Osteoblast (primary cell): ENCODE measurements at regions not wholly inside any gene's neighbourhood (a gene's known extent, or its start where the extent isn't known, plus 50 kb on each side); places are given as distances from the start of the nearest gene placed in this dataset.

Source experiments
- DNase-seq: peaks from one replicate; pipeline ENCODE4 v3.0.0; 2011; ENCODE audit warnings: low spot score, mixed read lengths; ENCODE audit not compliant: insufficient read length; ENCODE audit errors: missing footprints
- H2AFZ ChIP-seq: 2 replicates; pipeline ENCODE4 v1.6.0; 2011; ENCODE audit warnings: mild to moderate bottlenecking, low read length
- H3K27ac ChIP-seq: 2 replicates; pipeline ENCODE4 v1.5.1; 2011; ENCODE audit warnings: mild to moderate bottlenecking, low read depth, low read length, moderate library complexity
- H3K27me3 ChIP-seq: 2 replicates; pipeline ENCODE4 v1.6.0; 2012; ENCODE audit warnings: mild to moderate bottlenecking, control low read depth, inconsistent platforms, low read length, moderate library complexity; ENCODE audit not compliant: insufficient read depth
- H3K36me3 ChIP-seq: 2 replicates; pipeline ENCODE4 v1.5.1; 2011; ENCODE audit warnings: mild to moderate bottlenecking, low read length, control low read depth, moderate library complexity; ENCODE audit not compliant: insufficient read depth
- H3K4me1 ChIP-seq: 2 replicates; pipeline ENCODE4 v1.5.1; 2011; ENCODE audit warnings: mild to moderate bottlenecking, low read length, control low read depth, moderate library complexity; ENCODE audit not compliant: insufficient read depth
- H3K4me2 ChIP-seq: 2 replicates; pipeline ENCODE4 v1.6.0; 2011; ENCODE audit warnings: mild to moderate bottlenecking, low read length; ENCODE audit not compliant: insufficient read depth
- H3K4me3 ChIP-seq: fragments of 200-600 bp; sonication (generic); 3 replicates; pipeline ENCODE4 v1.5.1; 2012; ENCODE audit warnings: mild to moderate bottlenecking, low read length, inconsistent platforms; ENCODE audit not compliant: insufficient read depth
- H3K79me2 ChIP-seq: 2 replicates; pipeline ENCODE4 v1.6.0; 2012; ENCODE audit warnings: mild to moderate bottlenecking, low read length, control low read depth, inconsistent platforms; ENCODE audit not compliant: insufficient read depth
- H3K9me3 ChIP-seq: 2 replicates; pipeline ENCODE4 v1.5.1; 2011; ENCODE audit warnings: low read depth, low read length, control low read depth
- H4K20me1 ChIP-seq: 2 replicates; pipeline ENCODE4 v1.6.0; 2012; ENCODE audit warnings: mild to moderate bottlenecking, low read length, control low read depth; ENCODE audit not compliant: insufficient read depth
- TF ChIP-seq, protein P1 (sequence below): IDR thresholded peaks from 2 replicates; pipeline ENCODE4 v1.5.1; 2011; ENCODE audit warnings: mild to moderate bottlenecking, low read depth, low read length, moderate library complexity; ENCODE audit errors: extremely low read depth

DNA sequence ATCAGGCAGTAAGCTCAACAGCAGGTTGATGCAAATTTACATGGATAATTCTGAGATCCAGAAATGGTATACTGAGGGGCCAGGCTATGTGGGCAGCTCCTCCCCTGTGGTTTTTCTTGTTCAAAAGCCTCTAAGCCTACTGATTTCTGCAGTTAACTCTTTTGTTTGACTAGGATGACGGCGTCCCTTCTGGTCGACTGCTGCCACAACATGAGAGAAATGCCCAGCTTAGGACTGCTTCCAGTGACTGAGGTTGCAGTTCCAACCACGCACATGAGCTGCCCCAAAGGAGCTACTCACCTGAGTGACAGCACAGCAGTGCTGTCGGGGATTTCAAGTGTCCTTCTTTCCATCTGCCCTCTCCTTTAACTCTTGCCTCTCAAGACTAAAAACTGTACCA, 973.0 kb upstream of the GHITM start:
- TF ChIP-seq, protein P1, sequence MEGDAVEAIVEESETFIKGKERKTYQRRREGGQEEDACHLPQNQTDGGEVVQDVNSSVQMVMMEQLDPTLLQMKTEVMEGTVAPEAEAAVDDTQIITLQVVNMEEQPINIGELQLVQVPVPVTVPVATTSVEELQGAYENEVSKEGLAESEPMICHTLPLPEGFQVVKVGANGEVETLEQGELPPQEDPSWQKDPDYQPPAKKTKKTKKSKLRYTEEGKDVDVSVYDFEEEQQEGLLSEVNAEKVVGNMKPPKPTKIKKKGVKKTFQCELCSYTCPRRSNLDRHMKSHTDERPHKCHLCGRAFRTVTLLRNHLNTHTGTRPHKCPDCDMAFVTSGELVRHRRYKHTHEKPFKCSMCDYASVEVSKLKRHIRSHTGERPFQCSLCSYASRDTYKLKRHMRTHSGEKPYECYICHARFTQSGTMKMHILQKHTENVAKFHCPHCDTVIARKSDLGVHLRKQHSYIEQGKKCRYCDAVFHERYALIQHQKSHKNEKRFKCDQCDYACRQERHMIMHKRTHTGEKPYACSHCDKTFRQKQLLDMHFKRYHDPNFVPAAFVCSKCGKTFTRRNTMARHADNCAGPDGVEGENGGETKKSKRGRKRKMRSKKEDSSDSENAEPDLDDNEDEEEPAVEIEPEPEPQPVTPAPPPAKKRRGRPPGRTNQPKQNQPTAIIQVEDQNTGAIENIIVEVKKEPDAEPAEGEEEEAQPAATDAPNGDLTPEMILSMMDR: no peak
- Histone ChIP-seq H3K27me3 (no peaks in the 10 kb centered on the region), H2AFZ (no peak overlapping the region), H3K9me3 (no peaks in the 10 kb centered on the region), H3K36me3 (no peaks in the 10 kb centered on the region), H4K20me1 (no peaks in the 10 kb centered on the region), H3K4me1 (no peaks in the 10 kb centered on the region), H3K79me2 (no peaks in the 10 kb centered on the region), H3K4me2 (no peak overlapping the region), H3K4me3 (no peak overlapping the region), H3K27ac (no peak overlapping the region)
- no peak for DNase-seq

DNA sequence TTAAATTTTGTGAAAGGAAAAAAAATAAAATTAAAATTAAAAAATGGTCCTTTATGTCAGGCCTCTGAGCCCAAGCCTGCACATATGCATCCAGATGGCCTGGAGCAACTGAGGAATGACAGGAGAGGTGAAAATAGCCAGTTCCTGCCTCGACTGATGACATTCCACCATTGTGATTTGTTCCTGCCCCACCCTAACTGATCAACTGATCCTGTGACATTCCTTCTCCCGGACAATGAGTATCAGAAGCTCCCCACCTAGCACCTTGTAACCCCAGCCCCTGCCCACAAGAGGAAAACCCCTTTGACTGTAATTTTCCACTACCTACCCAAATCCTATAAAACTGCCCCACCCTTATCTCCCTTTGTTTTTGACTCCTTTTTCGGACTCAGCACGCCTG, 972.2 kb upstream of the GHITM start:
- no peak overlapping the region for H3K4me2 ChIP-seq
- no peak overlapping the region for H3K27ac ChIP-seq
- H3K27me3 ChIP-seq: no peaks in the 10 kb centered on the region
- TF ChIP-seq, protein P1: no peak
- no peaks in the 10 kb centered on the region for H4K20me1 ChIP-seq
- DNase-seq: no peak
- no peaks in the 10 kb centered on the region for H3K79me2 ChIP-seq
- H3K4me3 ChIP-seq: no peak overlapping the region
- H3K36me3 ChIP-seq: no peaks in the 10 kb centered on the region
- no peaks in the 10 kb centered on the region for H3K4me1 ChIP-seq
- H3K9me3 ChIP-seq: no peaks in the 10 kb centered on the region
- H2AFZ ChIP-seq: no peak overlapping the region

DNA sequence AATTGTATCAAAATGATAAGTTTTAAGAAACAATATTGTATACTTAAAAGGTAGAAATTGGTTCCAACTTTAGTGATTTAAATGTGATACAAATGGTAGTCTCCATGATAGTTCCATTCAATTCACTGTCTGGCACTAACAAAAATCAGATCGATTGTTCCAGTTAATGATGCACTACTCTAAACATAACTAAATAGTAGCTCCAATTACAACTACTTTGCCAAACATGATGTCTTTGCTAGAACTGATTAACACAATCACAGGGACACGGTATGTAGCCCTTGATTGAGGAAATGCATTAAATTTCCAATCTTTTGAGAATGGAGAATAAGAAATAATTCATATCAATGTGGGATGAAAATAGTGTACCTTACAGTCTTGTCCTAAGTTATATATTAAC, 962.4 kb upstream of the GHITM start:
- Histone ChIP-seq H3K4me3 (no peak overlapping the region), H3K27ac (no peak overlapping the region), H3K27me3 (no peaks in the 10 kb centered on the region), H3K4me2 (no peak overlapping the region), H3K79me2 (no peaks in the 10 kb centered on the region), H3K4me1 (no peaks in the 10 kb centered on the region), H4K20me1 (no peaks in the 10 kb centered on the region), H3K9me3 (no peaks in the 10 kb centered on the region), H2AFZ (no peak overlapping the region), H3K36me3 (no peaks in the 10 kb centered on the region)
- TF ChIP-seq, protein P1: no peak
- no peak for DNase-seq

DNA sequence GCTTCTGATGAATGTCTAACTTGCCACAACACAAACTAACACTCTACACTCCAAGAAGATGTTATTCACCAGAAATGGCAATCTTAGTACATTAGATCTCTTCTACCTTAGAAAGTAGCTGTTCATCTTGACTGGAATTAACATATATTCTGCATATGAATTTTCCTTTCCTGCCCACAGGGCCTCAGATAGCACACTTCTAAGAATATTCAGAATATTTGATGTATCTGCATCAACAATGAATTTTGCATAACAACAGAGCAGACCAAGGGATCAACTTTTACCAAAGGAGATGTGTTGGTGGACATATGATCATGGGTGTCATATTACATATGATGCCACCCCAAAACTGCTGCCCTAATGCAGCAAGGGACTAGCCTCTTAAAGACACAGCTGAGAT, 960.8 kb upstream of the GHITM start:
- TF ChIP-seq, protein P1: no peak
- H4K20me1 ChIP-seq: no peaks in the 10 kb centered on the region
- no peaks in the 10 kb centered on the region for H3K9me3 ChIP-seq
- H2AFZ ChIP-seq: no peak overlapping the region
- no peak for DNase-seq
- H3K4me3 ChIP-seq: no peak overlapping the region
- no peaks in the 10 kb centered on the region for H3K36me3 ChIP-seq
- H3K4me2 ChIP-seq: no peak overlapping the region
- no peaks in the 10 kb centered on the region for H3K79me2 ChIP-seq
- no peak overlapping the region for H3K27ac ChIP-seq
- H3K4me1 ChIP-seq: no peaks in the 10 kb centered on the region
- no peaks in the 10 kb centered on the region for H3K27me3 ChIP-seq
